HuH-7 (cell line): ENCODE measurements at regions not wholly inside any gene's neighbourhood (a gene's known extent, or its start where the extent isn't known, plus 50 kb on each side); places are given as distances from the start of the nearest gene placed in this dataset.

Experiments
- DNase-seq: peaks from one replicate; pipeline ENCODE4 v3.0.0; 2011; ENCODE audit warnings: low spot score

DNA sequence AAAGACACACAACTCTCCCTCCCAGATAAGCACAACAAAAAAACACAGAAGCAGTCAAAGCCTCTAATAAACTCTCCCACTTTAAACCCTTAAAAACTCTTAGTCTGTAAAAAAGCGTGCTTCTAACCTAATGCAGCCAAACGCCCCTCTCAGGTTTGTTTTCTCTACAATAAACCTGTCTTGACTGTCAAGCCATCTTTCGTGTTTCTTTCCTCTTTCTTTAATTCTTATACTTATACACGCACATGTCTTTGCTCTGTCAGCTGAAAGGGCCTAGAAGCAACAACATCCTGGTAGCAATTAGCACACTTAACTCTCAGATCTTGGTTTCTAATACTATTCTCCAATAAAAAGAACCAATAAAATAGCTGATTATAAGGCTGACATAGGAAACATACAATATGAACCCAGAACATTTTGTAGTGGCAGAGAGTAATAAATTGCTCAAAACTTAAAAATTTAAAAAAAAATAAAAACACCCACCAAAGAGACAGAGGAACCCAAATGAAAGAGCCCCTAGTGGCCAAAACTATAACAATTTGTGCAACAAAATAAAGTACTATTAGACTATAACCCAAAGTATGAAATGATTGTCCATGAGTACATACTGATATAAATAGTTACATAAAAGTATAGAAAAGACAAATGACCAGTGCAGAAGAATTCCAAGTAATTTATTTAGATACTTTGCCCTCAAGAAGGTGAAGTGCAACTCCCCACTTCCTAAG is 440.4 kb upstream of the ADGRL3 start:
- no peak for DNase-seq

DNA sequence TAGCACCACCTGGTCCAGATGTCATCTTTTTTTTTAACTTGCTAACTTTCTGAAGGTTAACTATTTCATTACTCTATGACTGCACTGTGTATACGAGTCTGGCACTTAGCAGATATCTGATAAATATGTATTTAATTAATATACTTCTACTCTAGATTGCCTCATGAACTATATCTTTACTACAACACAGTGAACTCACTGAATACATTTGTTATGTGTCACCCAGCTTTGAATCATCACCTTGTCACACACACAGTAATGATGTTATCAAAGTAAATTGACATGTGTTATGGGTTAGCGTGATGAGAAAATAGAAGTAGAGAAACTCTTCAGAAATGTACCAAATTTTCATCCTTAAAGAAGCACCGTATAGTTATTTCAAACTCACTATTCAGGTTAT is 419.3 kb upstream of the ADGRL3 start:
- no peak for DNase-seq

GRCh38 chr4:60790608-60791007 is 409.5 kb upstream of the ADGRL3 start:
- DNase-seq = no peak

DNA sequence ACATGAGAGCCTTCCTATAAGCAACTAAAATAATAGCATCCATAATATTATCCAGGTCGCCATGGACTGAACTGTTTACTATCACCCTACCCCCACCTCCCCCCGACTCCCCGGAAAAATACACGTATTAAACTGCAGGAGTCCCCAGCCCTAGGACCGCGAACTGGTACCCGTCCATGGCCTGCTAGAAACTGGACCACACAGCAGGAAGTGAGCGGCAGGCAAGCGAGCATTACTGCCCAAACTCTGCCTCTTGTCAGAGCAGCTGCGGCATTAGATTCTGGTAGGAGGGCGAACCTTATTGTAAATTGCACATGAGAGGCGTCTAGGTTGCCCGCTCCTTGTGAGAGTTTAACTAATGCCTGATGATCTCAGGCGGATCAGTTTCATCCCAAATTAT is 405.8 kb upstream of the ADGRL3 start:
- DNase-seq = no peak

GRCh38 chr4:60799214-60799613 is 400.9 kb upstream of the ADGRL3 start:
- DNase-seq = no peak

DNA sequence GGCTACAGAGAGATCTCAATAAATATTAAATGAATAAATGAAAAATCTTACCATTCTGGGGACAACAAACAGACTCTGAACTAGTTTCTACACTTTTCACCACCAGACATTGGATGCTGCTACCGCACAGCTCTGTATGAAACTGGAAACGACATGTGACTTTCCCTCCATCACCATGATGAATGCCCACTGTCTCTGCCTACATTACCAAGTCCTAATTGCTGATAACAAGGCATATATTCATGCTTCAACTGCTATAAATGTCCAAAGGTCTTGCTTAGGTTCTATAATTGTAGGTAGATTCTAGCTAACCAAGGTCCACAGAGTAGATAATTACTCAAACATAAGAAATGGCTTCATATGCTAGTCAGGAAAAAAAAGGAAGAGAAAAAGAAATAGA is 399.4 kb upstream of the ADGRL3 start:
- no peak for DNase-seq

DNA sequence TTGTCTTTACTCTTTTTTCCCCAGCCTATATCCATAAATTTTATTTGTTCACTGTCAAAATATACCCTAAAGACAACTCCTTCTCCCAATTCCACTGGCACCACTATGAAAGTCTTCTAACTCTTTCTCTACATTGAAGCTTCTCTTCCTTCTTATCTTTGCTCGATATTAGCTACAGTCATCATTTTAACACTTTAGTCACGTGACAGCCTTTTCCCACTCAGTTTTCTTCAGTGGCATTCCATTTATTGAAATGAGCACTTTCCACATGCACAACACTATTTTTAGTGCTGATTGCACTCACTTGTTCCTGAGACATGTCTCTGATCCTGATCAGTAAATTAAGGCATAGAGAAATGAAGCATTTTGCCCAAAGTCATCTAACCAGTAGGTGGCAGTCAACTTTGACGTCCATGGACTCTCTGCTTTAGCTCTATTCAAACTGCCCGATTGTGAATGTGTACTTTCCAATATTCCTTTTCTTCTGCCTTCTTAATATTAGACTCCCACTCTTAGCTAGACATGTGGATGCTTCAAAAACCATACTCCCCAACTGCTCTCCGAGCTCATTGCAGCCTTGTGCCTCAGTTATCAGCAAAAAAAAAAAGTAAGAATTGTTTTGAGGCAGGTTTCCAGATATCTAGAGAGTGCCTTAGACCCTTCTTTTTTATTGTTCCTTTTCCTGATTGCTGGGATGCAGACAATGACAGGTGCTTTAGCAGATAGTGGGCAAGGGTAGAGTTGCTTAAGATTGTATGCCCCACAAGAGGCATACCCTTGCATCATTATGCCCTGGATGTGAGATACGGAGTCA is 394.4 kb upstream of the ADGRL3 start:
- DNase-seq = peak; percentile 3

DNA sequence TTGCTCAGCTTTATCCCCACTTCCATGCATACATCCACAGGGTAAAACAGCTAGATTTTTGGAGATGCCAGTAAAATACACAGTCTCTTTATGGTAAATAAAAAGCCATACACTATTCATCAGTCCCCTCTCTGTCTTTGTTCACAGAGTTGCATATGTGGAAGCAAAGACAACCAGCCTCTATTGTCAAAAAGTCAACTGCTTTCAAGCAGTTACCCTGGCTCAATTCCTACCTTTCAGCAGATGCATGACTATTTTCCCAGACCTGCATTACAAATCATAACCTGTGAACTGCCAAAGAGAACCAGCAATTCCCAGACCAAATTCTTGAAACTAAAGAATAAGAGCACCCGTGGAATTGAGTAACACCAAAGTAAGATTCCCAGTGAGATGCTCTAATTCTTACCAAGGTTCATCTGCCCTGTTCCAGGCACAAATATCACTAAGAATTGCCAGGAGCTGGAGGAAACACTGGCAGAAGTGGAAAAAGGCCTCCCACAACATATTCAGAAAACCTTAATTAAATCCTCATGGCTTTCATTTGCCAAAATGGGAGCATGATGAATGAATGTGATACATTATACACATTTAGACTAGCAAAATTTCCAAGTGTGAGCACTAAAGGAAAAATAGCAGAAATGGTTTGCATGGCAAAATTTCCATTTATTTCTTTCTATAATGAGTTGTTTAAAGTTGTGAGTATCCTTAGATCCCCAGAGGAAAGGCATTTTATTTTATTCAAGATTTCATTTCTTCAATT is 391.2 kb upstream of the ADGRL3 start:
- DNase-seq = no peak

- DNase-seq = no peak
These were observed 390.7 kb upstream of the ADGRL3 start for GRCh38 chr4:60809486-60809800.

DNA sequence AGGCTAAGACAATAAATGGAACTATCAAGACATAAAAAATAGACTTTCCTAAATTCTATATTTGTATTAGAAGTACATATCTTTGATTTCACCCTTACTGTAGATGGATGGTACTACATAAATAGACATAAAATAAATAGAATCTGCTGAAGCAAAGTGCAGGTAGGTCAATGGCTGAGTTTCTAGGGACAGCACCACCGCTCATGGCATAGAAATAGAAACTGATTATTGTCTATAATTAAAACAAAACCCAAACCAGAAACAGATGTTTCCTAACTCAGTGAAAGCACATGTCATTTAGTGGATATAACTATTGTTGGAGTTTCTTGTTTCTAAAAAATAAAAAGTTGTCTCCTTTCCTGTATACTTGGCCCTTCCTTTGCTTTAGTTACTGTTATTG is 387.3 kb upstream of the ADGRL3 start:
- no peak for DNase-seq

DNA sequence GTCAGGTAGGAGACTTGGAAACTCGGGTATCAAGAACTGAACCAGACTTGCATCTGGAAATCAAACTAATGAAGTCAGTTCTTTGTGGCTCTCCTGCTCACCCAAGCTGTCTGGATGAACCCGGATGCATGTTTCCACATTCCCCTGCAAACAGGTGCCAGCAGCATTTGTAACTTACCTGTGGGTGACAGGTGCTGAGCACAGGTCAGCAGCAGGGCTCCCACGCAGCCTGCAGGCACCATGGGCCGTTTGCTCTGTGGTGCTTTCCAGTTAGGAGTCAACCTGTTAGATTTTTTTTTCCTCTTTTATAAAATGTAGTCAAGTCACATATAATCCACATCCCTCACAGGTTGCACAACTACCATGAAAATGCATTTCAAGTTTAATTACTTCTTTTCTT is 385.6 kb upstream of the ADGRL3 start:
- DNase-seq = no peak

DNA sequence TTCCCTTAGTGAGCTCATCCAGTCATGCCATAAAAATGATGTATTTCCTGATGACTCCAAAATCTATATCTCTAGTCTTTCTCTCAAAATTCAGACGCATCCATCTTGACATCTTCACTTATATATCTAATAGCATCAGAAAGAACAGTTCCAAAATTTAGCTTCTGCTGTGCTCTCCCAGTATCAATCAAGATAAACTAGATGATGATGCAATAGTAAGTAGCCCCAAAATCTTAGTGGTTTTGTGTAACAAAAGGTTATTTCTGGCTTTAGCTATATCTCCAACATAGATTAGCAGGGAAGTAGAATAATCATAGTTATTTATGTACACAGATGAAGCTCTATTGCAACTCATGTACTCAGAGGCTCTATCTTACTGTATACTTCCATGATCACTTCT is 382.5 kb upstream of the ADGRL3 start:
- DNase-seq = no peak

DNA sequence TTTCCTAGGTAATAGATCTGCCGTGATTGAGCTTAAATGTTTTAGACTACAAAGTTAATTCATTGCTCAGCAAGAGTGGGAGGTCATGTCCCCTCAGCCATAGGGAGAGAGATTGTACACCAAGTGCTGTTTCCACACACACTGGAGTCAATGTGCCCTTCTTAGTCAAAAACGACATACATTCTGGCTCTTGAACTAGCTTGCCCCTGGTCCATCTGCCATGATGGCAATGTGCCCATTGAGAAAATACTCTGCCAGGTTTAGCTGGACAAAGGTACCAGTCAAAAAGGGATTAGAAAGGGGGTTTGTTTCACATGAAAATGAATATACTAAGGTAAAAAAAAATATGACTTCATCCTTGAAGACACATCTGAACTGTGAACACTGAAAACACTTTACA is 377.1 kb upstream of the ADGRL3 start:
- DNase-seq = no peak

DNA sequence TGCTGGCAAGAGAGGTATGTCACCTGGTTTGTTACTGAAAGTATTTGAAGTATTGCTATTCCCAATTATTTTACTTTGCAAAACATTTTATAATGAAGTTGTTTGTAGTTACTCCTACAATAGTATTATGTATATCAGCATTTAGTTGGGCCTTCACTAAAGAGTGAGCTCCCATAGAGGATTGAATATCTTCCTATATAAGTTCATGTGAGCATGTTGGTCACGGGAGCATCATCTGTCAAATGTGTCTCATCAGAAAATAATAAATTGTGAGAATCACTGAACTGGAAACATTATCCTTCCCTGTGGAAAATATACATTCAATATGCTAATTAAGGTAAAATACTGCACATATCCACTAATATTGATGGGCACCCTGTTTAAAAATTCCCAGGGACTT is 360.1 kb upstream of the ADGRL3 start:
- DNase-seq = no peak

DNA sequence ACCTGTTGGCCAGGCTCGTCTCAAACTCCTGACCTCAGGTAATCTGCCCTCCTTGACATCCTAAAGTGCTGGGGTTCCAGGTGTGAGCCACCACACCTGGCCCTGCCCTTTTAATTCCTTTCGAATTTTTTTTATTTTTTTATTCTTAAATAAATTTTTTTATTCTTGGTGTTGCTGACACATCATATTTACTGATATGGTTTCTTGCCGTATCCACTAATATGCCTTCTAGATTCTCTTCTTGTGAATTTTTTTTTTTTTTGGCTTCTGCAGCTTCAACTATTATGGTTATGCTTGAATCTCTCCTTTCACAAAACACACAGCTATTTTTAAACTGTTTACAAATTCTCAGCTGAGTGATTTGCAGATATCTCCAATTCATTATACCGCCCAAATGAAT is 353.4 kb upstream of the ADGRL3 start:
- no peak for DNase-seq

DNA sequence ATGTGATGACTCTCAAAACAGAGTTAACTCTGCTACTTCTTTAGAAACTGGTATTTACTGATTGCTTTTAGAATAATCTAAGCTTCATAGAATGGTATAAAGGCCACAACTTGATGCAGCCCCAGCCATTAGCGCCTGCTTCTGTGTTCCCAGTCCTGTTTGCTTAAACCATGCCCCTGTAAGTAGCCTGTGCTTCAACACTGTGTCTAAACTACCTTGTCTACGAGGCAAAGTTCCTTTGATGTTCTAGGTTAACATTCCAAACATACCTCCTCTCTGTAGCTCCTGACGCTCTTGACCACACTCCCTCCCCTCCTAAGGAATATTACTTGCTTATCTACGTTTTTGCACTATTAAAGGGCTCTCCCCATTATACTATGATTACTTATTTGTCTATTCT is 352.5 kb upstream of the ADGRL3 start:
- DNase-seq = peak; percentile 1

DNA sequence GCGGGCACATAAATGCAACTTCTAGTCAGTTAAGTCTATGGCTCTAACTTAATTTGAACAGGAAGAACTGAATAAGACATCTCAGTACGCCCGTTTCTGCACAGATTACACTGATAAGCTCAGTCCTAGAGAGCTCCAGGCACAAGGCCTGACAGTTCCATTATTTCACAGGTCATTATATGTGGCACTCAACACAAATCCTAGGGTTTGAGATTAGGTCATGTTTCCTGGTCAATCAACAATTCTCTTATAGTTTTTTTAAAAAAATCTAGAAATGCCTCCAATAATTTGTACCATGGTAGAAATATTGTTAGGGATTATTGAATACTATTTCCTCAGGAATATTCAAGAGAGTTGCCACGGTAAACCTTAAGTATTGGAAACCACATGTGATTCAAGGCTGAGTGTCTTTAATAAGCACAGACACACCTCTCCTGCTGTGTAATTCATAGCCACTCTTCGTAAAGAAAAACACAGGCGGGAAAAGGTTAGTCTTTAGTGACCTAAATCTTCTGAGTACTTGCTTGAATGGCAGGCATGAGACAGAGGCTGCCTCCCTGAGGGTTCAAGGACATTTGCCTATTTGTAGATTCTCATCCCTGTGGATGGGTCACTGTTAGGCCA is 342.9 kb upstream of the ADGRL3 start:
- no peak for DNase-seq

- no peak for DNase-seq
These were observed 336.7 kb upstream of the ADGRL3 start for GRCh38 chr4:60863442-60863841.

- peak; percentile 1 for DNase-seq
These were observed 334.9 kb upstream of the ADGRL3 start for GRCh38 chr4:60865273-60865672.

DNA sequence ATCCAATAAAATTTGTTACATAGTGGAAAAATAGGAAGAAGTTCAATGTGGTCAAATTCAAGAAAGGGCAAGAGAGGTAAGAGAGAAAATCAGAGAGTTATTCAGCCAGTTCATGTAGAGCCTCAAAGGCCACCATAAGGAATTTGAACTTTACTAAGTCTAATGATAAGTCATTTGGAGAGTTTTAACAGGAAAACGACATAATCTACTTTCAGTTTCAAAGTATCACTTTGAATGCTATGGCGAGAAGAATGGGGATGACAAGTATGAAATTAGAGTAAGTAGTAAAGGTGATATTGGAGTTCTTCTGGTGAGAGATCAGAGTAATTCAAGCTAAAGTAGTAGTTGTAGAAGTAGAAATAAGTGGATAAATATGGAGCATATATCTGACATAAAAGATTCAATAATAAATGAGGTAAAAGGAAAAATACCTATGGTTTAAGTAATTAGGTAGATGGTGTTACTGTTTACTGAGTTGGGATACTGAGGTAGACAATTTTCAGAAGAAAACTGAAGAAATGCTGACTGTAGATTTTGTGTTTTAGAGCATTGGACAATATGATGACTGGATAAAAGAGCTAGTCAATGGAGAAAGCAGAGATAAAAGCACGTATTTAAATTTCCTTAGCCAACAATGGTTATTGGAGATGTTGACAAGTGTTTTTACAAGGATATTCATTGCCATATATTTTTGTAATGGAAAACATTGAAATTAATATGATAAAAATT is 331.7 kb upstream of the ADGRL3 start:
- no peak for DNase-seq

DNA sequence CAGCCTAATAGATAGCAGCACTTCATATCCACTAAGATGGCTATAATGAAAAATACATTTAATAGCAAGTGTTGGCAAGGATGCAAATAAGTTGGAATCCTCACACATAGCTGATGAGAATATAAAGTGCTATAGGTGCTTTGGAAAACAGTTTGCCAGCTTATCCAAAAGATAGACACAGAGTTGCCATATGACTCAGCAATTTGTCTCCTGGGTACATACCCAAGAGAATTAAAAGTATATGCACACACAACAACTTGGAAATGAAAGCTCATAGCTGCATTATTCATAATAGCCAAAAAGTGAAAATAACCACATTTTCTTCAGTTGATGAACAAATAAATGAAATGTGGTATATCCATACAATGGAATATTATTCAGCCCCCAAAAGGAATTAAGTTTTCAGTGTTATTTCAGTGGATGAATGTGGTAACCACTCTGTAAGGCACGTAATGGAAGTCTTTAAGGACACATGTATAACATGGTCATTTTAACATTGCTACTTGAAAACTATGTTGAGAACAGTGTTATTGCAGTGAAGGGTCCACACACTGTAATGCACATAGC is 320.9 kb upstream of the ADGRL3 start:
- no peak for DNase-seq

DNA sequence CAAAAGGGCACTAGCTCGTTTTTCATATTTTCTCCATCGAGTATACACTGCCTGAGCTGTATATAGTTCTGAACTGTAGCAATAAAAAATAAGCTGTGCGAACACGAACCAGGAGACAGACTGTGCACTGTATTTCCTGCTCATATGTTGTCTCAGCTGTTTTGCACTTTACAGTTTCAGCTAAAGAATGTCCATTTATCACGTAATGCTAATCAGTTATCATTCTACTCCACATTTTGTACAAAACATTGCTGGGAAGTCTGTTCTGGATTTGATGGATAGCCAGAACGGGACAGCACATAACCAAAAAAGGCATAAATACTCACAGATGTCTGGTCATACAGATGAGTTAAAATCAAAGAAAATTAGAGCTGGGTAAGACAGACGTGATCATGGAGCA is 315.5 kb upstream of the ADGRL3 start:
- no peak for DNase-seq
